Neural cell (in vitro differentiated cells): ENCODE measurements at regions not wholly inside any gene's neighbourhood (a gene's known extent, or its start where the extent isn't known, plus 50 kb on each side); places are given as distances from the start of the nearest gene placed in this dataset.

ENCODE experiments used
- CTCF ChIP-seq: fragments of 450-650 bp; IDR thresholded peaks from 2 replicates; pipeline ENCODE4 v1.5.1; 2014; ENCODE audit warnings: antibody characterized with exemption, mild to moderate bottlenecking, moderate library complexity; ENCODE audit not compliant: poor library complexity, severe bottlenecking
- EP300 ChIP-seq: fragments of 450-650 bp; conservative IDR thresholded peaks from 2 replicates; pipeline ENCODE4 v1.6.1; 2014; ENCODE audit warnings: antibody characterized with exemption, mild to moderate bottlenecking, moderate library complexity; ENCODE audit not compliant: poor library complexity, severe bottlenecking
- EZH2 ChIP-seq: fragments of 200-600, 300-800 bp; shearing (Covaris generic), sonication (generic); IDR thresholded peaks from 2 replicates; pipeline ENCODE4 v1.6.1; 2014; ENCODE audit warnings: antibody characterized with exemption, low read length, borderline replicate concordance, mild to moderate bottlenecking; ENCODE audit not compliant: insufficient read depth, poor library complexity, severe bottlenecking
- MXI1 ChIP-seq: fragments of 450-650 bp; conservative IDR thresholded peaks from 2 replicates; pipeline ENCODE4 v1.6.1; 2014; ENCODE audit warnings: antibody characterized with exemption, mild to moderate bottlenecking; ENCODE audit not compliant: poor library complexity, severe bottlenecking
- POLR2AphosphoS5 ChIP-seq: IDR thresholded peaks from 2 replicates; pipeline ENCODE4 v1.6.1; 2012
- RAD21 ChIP-seq: fragments of 450-650 bp; conservative IDR thresholded peaks from 2 replicates; pipeline ENCODE4 v1.6.1; 2014; ENCODE audit warnings: antibody characterized with exemption, mild to moderate bottlenecking, moderate library complexity
- TAF1 ChIP-seq: IDR thresholded peaks from 2 replicates; pipeline ENCODE4 v1.6.1; 2012; ENCODE audit warnings: low read depth
- TF ChIP-seq, protein P1 (sequence below): IDR thresholded peaks from 2 replicates; pipeline ENCODE4 v1.6.1; 2012; ENCODE audit warnings: borderline replicate concordance

DNA sequence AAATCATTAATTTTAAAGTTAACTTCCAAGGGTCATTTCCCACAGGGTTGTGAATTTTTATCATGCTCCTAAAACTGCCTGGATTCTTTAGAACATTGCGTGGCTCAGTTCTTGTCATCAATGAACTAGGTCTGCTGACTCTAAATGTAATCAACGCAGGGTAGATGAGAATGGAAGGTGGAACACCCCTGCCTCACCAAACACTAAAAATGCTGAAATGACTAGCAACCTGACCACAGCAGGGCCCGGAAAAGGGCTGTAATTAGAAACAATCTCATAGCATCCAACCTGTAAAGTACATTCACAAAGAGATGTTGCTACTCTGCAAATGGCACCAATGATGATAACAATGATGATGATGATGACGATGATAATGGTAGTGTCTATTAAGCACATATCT is 356.9 kb downstream of the DEPDC1B start:
- TF ChIP-seq MXI1 (no peak), POLR2AphosphoS5 (no peak), CTCF (no peak), TAF1 (no peak), EP300 (no peak), EZH2 (no peak), RAD21 (no peak)
- TF ChIP-seq, protein P1, sequence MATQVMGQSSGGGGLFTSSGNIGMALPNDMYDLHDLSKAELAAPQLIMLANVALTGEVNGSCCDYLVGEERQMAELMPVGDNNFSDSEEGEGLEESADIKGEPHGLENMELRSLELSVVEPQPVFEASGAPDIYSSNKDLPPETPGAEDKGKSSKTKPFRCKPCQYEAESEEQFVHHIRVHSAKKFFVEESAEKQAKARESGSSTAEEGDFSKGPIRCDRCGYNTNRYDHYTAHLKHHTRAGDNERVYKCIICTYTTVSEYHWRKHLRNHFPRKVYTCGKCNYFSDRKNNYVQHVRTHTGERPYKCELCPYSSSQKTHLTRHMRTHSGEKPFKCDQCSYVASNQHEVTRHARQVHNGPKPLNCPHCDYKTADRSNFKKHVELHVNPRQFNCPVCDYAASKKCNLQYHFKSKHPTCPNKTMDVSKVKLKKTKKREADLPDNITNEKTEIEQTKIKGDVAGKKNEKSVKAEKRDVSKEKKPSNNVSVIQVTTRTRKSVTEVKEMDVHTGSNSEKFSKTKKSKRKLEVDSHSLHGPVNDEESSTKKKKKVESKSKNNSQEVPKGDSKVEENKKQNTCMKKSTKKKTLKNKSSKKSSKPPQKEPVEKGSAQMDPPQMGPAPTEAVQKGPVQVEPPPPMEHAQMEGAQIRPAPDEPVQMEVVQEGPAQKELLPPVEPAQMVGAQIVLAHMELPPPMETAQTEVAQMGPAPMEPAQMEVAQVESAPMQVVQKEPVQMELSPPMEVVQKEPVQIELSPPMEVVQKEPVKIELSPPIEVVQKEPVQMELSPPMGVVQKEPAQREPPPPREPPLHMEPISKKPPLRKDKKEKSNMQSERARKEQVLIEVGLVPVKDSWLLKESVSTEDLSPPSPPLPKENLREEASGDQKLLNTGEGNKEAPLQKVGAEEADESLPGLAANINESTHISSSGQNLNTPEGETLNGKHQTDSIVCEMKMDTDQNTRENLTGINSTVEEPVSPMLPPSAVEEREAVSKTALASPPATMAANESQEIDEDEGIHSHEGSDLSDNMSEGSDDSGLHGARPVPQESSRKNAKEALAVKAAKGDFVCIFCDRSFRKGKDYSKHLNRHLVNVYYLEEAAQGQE, result no peak
